Upper lobe of left lung (tissue), 4 donors: ENCODE measurements at regions not wholly inside any gene's neighbourhood (a gene's known extent, or its start where the extent isn't known, plus 50 kb on each side); places are given as distances from the start of the nearest gene placed in this dataset.

ENCODE experiments used
- EP300 ChIP-seq, 4 donors: sonication (generic); formaldehyde crosslinking; IDR thresholded peaks; one replicate each; pipeline ENCODE4 v1.5.1; 2017; ENCODE audit warnings: antibody characterized with exemption in 4 of 4, control low read depth in 2 of 4
- POLR2AphosphoS5 ChIP-seq, 2 donors: sonication (generic); formaldehyde crosslinking; IDR thresholded peaks; one replicate each; pipeline ENCODE4 v1.5.1; 2017; ENCODE audit warnings: antibody characterized with exemption in 2 of 2

GRCh38 chr14:58703161-58703506, 65.4 kb downstream of the DACT1 start:
- no peak for TF ChIP-seq POLR2AphosphoS5 (IDR thresholded peaks at IDR 0.05)
- no peak for TF ChIP-seq EP300 (IDR thresholded peaks at IDR 0.05)
